ENCODE measurements at regions not wholly inside any gene's neighbourhood (a gene's known extent, or its start where the extent isn't known, plus 50 kb on each side); places are given as distances from the start of the nearest gene placed in this dataset.
"Not testable (repeated sequence)": the region's sequence is repeated elsewhere in the genome, so short reads cannot be mapped to it uniquely, and the experiment has no call there.

GRCh38 chrX:144134448-144135119 lies 250.7 kb downstream of the UBE2NL start:
- DNase-seq (ENCODE audit: low read depth); in situ Hi-C loops (cut with HindIII; ENCODE audit: low pct_unique_long_range_greater_than_20kb, low sequenced_read_pairs): not testable (repeated sequence)

GRCh38 chrX:144154474-144154873 lies 270.6 kb downstream of the UBE2NL start:
- DNase-seq (ENCODE audit: low read depth); in situ Hi-C loops (cut with HindIII; ENCODE audit: low pct_unique_long_range_greater_than_20kb, low sequenced_read_pairs): not testable (repeated sequence)

- in situ Hi-C loops (cut with HindIII; ENCODE audit: low pct_unique_long_range_greater_than_20kb, low sequenced_read_pairs); DNase-seq (ENCODE audit: low read depth): not testable (repeated sequence)
These were observed 301.3 kb downstream of the UBE2NL start for GRCh38 chrX:144185197-144185596.

- in situ Hi-C loops (cut with HindIII; ENCODE audit: low pct_unique_long_range_greater_than_20kb, low sequenced_read_pairs): not testable (repeated sequence)
These were observed 304.6 kb downstream of the UBE2NL start for GRCh38 chrX:144188489-144188888.

GRCh38 chrX:144197057-144197456 lies 313.2 kb downstream of the UBE2NL start:
- in situ Hi-C loops (cut with HindIII; ENCODE audit: low pct_unique_long_range_greater_than_20kb, low sequenced_read_pairs); DNase-seq (ENCODE audit: low read depth): not testable (repeated sequence)

More at GRCh38 chrX:144188489-144188888, 304.6 kb downstream of the UBE2NL start:
- DNase-seq (ENCODE audit: low read depth): not testable (repeated sequence)

- in situ Hi-C loops (cut with HindIII; ENCODE audit: low pct_unique_long_range_greater_than_20kb, low sequenced_read_pairs); DNase-seq (ENCODE audit: low read depth): not testable (repeated sequence)
These were observed 318.9 kb downstream of the UBE2NL start for GRCh38 chrX:144202726-144203125.

GRCh38 chrX:144208360-144209024 lies 324.6 kb downstream of the UBE2NL start:
- DNase-seq (ENCODE audit: low read depth); in situ Hi-C loops (cut with HindIII; ENCODE audit: low pct_unique_long_range_greater_than_20kb, low sequenced_read_pairs): not testable (repeated sequence)

- in situ Hi-C loops (cut with HindIII; ENCODE audit: low pct_unique_long_range_greater_than_20kb, low sequenced_read_pairs): no loop called here
- no peak for DNase-seq (ENCODE audit: low read depth)
These were observed 330.8 kb downstream of the UBE2NL start for GRCh38 chrX:144214651-144215050.

- in situ Hi-C loops (cut with HindIII; ENCODE audit: low pct_unique_long_range_greater_than_20kb, low sequenced_read_pairs): no loop called here
- no peak for DNase-seq (ENCODE audit: low read depth)
These were observed 335.2 kb downstream of the UBE2NL start for GRCh38 chrX:144219035-144219434.

- DNase-seq (ENCODE audit: low read depth); in situ Hi-C loops (cut with HindIII; ENCODE audit: low pct_unique_long_range_greater_than_20kb, low sequenced_read_pairs): not testable (repeated sequence)
These were observed 347.4 kb downstream of the UBE2NL start for GRCh38 chrX:144231116-144231785.

GRCh38 chrX:144253356-144253755 lies 369.5 kb downstream of the UBE2NL start:
- in situ Hi-C loops (cut with HindIII; ENCODE audit: low pct_unique_long_range_greater_than_20kb, low sequenced_read_pairs): no loop called here
- DNase-seq (ENCODE audit: low read depth): no peak

- in situ Hi-C loops (cut with HindIII; ENCODE audit: low pct_unique_long_range_greater_than_20kb, low sequenced_read_pairs): no loop called here
- no peak for DNase-seq (ENCODE audit: low read depth)
These were observed 375.2 kb downstream of the UBE2NL start for GRCh38 chrX:144259054-144259453.

GRCh38 chrX:144265641-144266040 lies 381.8 kb downstream of the UBE2NL start:
- DNase-seq (ENCODE audit: low read depth): no peak
- in situ Hi-C loops (cut with HindIII; ENCODE audit: low pct_unique_long_range_greater_than_20kb, low sequenced_read_pairs): no loop called here

- in situ Hi-C loops (cut with HindIII; ENCODE audit: low pct_unique_long_range_greater_than_20kb, low sequenced_read_pairs): no loop called here
These were observed 391.5 kb downstream of the UBE2NL start for GRCh38 chrX:144275367-144275766.

GRCh38 chrX:144275843-144276242 lies 392.0 kb downstream of the UBE2NL start:
- in situ Hi-C loops (cut with HindIII; ENCODE audit: low pct_unique_long_range_greater_than_20kb, low sequenced_read_pairs): no loop called here
- DNase-seq (ENCODE audit: low read depth): no peak

More at GRCh38 chrX:144275367-144275766, 391.5 kb downstream of the UBE2NL start:
- DNase-seq (ENCODE audit: low read depth): peak; percentile 80

GRCh38 chrX:144293229-144293628 lies 409.4 kb downstream of the UBE2NL start:
- DNase-seq (ENCODE audit: low read depth): no peak
- in situ Hi-C loops (cut with HindIII; ENCODE audit: low pct_unique_long_range_greater_than_20kb, low sequenced_read_pairs): no loop called here

GRCh38 chrX:144295921-144296320 lies 412.1 kb downstream of the UBE2NL start:
- in situ Hi-C loops (cut with HindIII; ENCODE audit: low pct_unique_long_range_greater_than_20kb, low sequenced_read_pairs): no loop called here
- no peak for DNase-seq (ENCODE audit: low read depth)

- in situ Hi-C loops (cut with HindIII; ENCODE audit: low pct_unique_long_range_greater_than_20kb, low sequenced_read_pairs): no loop called here
- no peak for DNase-seq (ENCODE audit: low read depth)
These were observed 413.4 kb downstream of the UBE2NL start for GRCh38 chrX:144297221-144297620.

GRCh38 chrX:144327495-144327894 lies 443.6 kb downstream of the UBE2NL start:
- DNase-seq (ENCODE audit: low read depth): no peak
- in situ Hi-C loops (cut with HindIII; ENCODE audit: low pct_unique_long_range_greater_than_20kb, low sequenced_read_pairs): no loop called here
